SHP77 treated with DMSO at 0.1 percent for 48 hours (cell line): ENCODE measurements at regions not wholly inside any gene's neighbourhood (a gene's known extent, or its start where the extent isn't known, plus 50 kb on each side); places are given as distances from the start of the nearest gene placed in this dataset.

ENCODE experiments used
- DNase-seq: peaks from one replicate; lab custom pipeline; 2025; lab: John Stamatoyannopoulos, UW

- no peak for DNase-seq
These were observed 63.7 kb upstream of the CHL1 start for GRCh38 chr3:132904-133303.

GRCh38 chr3:140748-141330 is 55.7 kb upstream of the CHL1 start:
- no peak for DNase-seq
